ENCODE measurements at regions not wholly inside any gene's neighbourhood (a gene's known extent, or its start where the extent isn't known, plus 50 kb on each side); places are given as distances from the start of the nearest gene placed in this dataset.

GRCh38 chr10:113982296-113982695, 61.4 kb upstream of the ADRB1 start:
- no peak overlapping the region for H3K27ac ChIP-seq
- no peak overlapping the region for H3K4me3 ChIP-seq
- DNase-seq (ENCODE audit: low spot score) = no peak
- TF ChIP-seq CTCF (IDR thresholded peaks at IDR 0.05) = no peak

GRCh38 chr10:113982769-113983168, 60.9 kb upstream of the ADRB1 start:
- H3K27ac ChIP-seq = no peak overlapping the region
- no peak for TF ChIP-seq CTCF (IDR thresholded peaks at IDR 0.05)
- DNase-seq (ENCODE audit: low spot score) = no peak
- no peak overlapping the region for H3K4me3 ChIP-seq

GRCh38 chr10:113983552-113983951, 60.1 kb upstream of the ADRB1 start:
- no peak for TF ChIP-seq CTCF (IDR thresholded peaks at IDR 0.05)
- no peak overlapping the region for H3K27ac ChIP-seq
- no peak for DNase-seq (ENCODE audit: low spot score)

GRCh38 chr10:113985297-113985844, 58.3 kb upstream of the ADRB1 start:
- no peak overlapping the region for H3K27ac ChIP-seq
- no peak for DNase-seq (ENCODE audit: low spot score)
- no peak for TF ChIP-seq CTCF (IDR thresholded peaks at IDR 0.05)
- H3K4me3 ChIP-seq = no peak overlapping the region

More at GRCh38 chr10:113983552-113983951, 60.1 kb upstream of the ADRB1 start:
- no peak overlapping the region for H3K4me3 ChIP-seq

- Histone ChIP-seq H3K27ac (no peak overlapping the region), H3K4me3 (no peak overlapping the region)
- DNase-seq (ENCODE audit: low spot score) = no peak
- no peak for TF ChIP-seq CTCF (IDR thresholded peaks at IDR 0.05)
Measured at GRCh38 chr10:113986316-113986715, 57.4 kb upstream of the ADRB1 start.

GRCh38 chr10:113987156-113987555, 56.5 kb upstream of the ADRB1 start:
- no peak for TF ChIP-seq CTCF (IDR thresholded peaks at IDR 0.05)
- DNase-seq (ENCODE audit: low spot score) = no peak
- Histone ChIP-seq H3K27ac (no peak overlapping the region), H3K4me3 (no peak overlapping the region)

GRCh38 chr10:113987805-113988204, 55.9 kb upstream of the ADRB1 start:
- Histone ChIP-seq H3K27ac (no peak overlapping the region), H3K4me3 (no peak overlapping the region)
- no peak for DNase-seq (ENCODE audit: low spot score)
- no peak for TF ChIP-seq CTCF (IDR thresholded peaks at IDR 0.05)
